RKO (cell line): ENCODE measurements at regions not wholly inside any gene's neighbourhood (a gene's known extent, or its start where the extent isn't known, plus 50 kb on each side); places are given as distances from the start of the nearest gene placed in this dataset.
"Not testable (repeated sequence)": the region's sequence is repeated elsewhere in the genome, so short reads cannot be mapped to it uniquely, and the experiment has no call there.

Experiments used
- DNase-seq: peaks from one replicate; pipeline ENCODE4 v3.0.0-alpha.2; 2016; ENCODE audit warnings: low spot score

DNA sequence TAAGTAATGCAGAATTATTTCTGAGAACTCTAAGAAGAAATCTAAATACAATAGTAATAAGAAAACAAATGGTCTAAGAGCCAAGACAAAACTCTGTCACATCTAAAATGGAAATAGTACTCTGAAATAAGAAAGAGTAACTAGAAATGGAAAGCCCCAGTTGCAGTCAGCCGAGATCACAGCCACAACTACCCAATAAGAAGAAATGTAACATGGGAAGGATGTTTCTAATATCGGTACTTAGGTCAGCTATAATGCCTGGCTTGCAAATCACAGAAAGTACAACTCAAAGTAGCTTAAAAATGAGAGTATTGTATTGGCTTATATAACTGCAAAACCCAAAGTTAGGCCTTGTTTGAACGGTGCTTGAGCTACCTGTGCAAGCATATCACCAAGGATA is 58.6 kb upstream of the USP25 start:
- no peak for DNase-seq

DNA sequence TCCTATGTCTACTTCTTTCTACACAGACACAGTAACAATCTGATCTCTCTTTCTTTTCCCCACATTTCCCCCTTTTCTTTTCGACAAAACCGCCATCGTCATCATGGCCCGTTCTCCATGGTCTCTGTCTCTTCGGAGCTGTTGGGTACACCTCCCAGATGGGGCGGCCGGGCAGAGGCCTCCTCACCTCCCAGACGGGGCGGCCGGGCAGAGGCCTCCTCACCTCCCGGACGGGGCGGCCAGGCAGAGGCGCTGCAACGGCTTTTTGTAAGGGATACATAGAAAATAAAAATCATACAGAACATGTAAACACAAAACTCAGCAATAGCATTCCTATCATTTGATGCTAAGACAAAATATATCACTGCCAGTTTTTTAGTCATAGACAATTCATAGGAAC is 57.2 kb upstream of the USP25 start:
- DNase-seq: not testable (repeated sequence)

DNA sequence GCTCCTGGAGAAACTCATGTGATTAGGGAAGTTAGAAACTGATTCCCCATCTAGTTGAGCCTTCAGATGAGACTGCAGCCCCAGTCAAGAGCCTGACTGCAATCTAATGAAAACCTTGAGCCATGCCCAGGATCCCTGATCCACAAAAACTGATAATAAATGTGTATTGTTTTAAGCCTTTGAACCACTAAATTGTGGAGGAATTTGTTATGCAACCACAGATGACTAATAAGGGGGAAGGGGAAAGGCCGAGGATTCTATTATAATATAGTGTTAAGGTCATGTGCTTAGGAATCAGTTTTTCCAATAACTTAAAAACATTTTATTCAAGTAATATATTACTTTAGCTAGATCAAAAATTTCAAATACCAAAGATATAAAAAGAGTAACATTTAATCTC is 52.8 kb upstream of the USP25 start:
- DNase-seq: no peak

DNA sequence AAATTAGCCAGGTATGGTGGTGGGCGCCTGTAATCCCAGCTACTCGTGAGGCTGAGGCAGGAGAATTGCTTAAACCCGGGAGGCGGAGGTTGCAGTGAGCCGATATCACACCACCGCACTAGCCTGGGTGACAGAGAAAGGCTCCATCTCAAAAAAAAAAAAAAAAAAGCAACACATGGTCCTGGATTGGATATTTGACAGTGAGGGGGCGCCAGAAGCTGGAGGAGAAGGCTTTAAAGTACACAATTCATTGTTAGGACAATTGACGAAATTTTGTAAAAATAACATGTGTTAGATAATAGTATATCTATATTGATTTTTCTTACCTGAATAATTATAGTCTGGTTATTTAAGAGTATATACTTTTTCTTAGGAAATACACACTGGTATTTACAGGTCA is 50.2 kb upstream of the USP25 start:
- no peak for DNase-seq
